ENCODE measurements at regions not wholly inside any gene's neighbourhood (a gene's known extent, or its start where the extent isn't known, plus 50 kb on each side); places are given as distances from the start of the nearest gene placed in this dataset.

- Histone ChIP-seq H3K4me3 (ENCODE audit: low read length) (no peak overlapping the region), H3K79me2 (ENCODE audit: control insufficient read depth, low read length) (no peaks in the 10 kb centered on the region), H3K4me1 (ENCODE audit: control insufficient read depth, low read length) (no peaks in the 10 kb centered on the region), H3K27ac (ENCODE audit: low read depth, low read length) (no peak overlapping the region), H3F3A (ENCODE audit: control insufficient read depth, insufficient read depth) (no peaks in the 10 kb centered on the region), H3K4me2 (ENCODE audit: low read length) (no peak overlapping the region), H3K9me2 (replicated peaks; ENCODE audit: control insufficient read depth, low read length) (no peaks in the 10 kb centered on the region), H3K27me3 (ENCODE audit: control insufficient read depth, low read length) (no peaks in the 10 kb centered on the region), H3K36me3 (ENCODE audit: control insufficient read depth, low read length) (no peaks in the 10 kb centered on the region), H3K9me3 (ENCODE audit: control insufficient read depth, insufficient read depth, low read length) (no peaks in the 10 kb centered on the region), H4K20me1 (ENCODE audit: control insufficient read depth, insufficient read depth, low read depth, low read length) (no peaks in the 10 kb centered on the region)
- TF ChIP-seq EZH2phosphoT487 (IDR thresholded peaks at IDR 0.05; ENCODE audit: borderline replicate concordance, low read length) (no peak), CTCF (IDR thresholded peaks at IDR 0.05; ENCODE audit: low read depth, low read length, poor library complexity, severe bottlenecking) (no peak)
Observed at GRCh38 chr12:61523276-61523992, 736.8 kb upstream of the USP15 start.

GRCh38 chr12:61524851-61525250, 735.4 kb upstream of the USP15 start:
- no peaks in the 10 kb centered on the region for H3K9me3 ChIP-seq (ENCODE audit: control insufficient read depth, insufficient read depth, low read length)
- H4K20me1 ChIP-seq (ENCODE audit: control insufficient read depth, insufficient read depth, low read depth, low read length), result no peaks in the 10 kb centered on the region
- no peaks in the 10 kb centered on the region for H3K79me2 ChIP-seq (ENCODE audit: control insufficient read depth, low read length)
- no peak overlapping the region for H3K27ac ChIP-seq (ENCODE audit: low read depth, low read length)
- no peaks in the 10 kb centered on the region for H3K36me3 ChIP-seq (ENCODE audit: control insufficient read depth, low read length)
- no peak overlapping the region for H3K4me2 ChIP-seq (ENCODE audit: low read length)
- H3F3A ChIP-seq (ENCODE audit: control insufficient read depth, insufficient read depth), result no peaks in the 10 kb centered on the region
- H3K9me2 ChIP-seq (replicated peaks; ENCODE audit: control insufficient read depth, low read length), result no peaks in the 10 kb centered on the region
- H3K27me3 ChIP-seq (ENCODE audit: control insufficient read depth, low read length), result no peaks in the 10 kb centered on the region
- H3K4me3 ChIP-seq (ENCODE audit: low read length), result no peak overlapping the region
- TF ChIP-seq CTCF (IDR thresholded peaks at IDR 0.05; ENCODE audit: low read depth, low read length, poor library complexity, severe bottlenecking) (no peak), EZH2phosphoT487 (IDR thresholded peaks at IDR 0.05; ENCODE audit: borderline replicate concordance, low read length) (no peak)
- no peaks in the 10 kb centered on the region for H3K4me1 ChIP-seq (ENCODE audit: control insufficient read depth, low read length)

GRCh38 chr12:61525331-61525730, 734.9 kb upstream of the USP15 start:
- H3K79me2 ChIP-seq (ENCODE audit: control insufficient read depth, low read length), result no peaks in the 10 kb centered on the region
- TF ChIP-seq CTCF (IDR thresholded peaks at IDR 0.05; ENCODE audit: low read depth, low read length, poor library complexity, severe bottlenecking) (no peak), EZH2phosphoT487 (IDR thresholded peaks at IDR 0.05; ENCODE audit: borderline replicate concordance, low read length) (no peak)

More at GRCh38 chr12:61525331-61525730, 734.9 kb upstream of the USP15 start:
- H3K27me3 ChIP-seq (ENCODE audit: control insufficient read depth, low read length), result no peaks in the 10 kb centered on the region
- H3K4me2 ChIP-seq (ENCODE audit: low read length), result no peak overlapping the region
- H3K27ac ChIP-seq (ENCODE audit: low read depth, low read length), result no peak overlapping the region
- H4K20me1 ChIP-seq (ENCODE audit: control insufficient read depth, insufficient read depth, low read depth, low read length), result no peaks in the 10 kb centered on the region
- no peaks in the 10 kb centered on the region for H3F3A ChIP-seq (ENCODE audit: control insufficient read depth, insufficient read depth)
- H3K9me3 ChIP-seq (ENCODE audit: control insufficient read depth, insufficient read depth, low read length), result no peaks in the 10 kb centered on the region
- H3K9me2 ChIP-seq (replicated peaks; ENCODE audit: control insufficient read depth, low read length), result no peaks in the 10 kb centered on the region
- no peaks in the 10 kb centered on the region for H3K36me3 ChIP-seq (ENCODE audit: control insufficient read depth, low read length)
- H3K4me3 ChIP-seq (ENCODE audit: low read length), result no peak overlapping the region
- no peaks in the 10 kb centered on the region for H3K4me1 ChIP-seq (ENCODE audit: control insufficient read depth, low read length)

Data from DOHH2 (cell line).